Osteoblast (primary cell): ENCODE measurements at regions not wholly inside any gene's neighbourhood (a gene's known extent, or its start where the extent isn't known, plus 50 kb on each side); places are given as distances from the start of the nearest gene placed in this dataset.

Source experiments
- DNase-seq: peaks from one replicate; pipeline ENCODE4 v3.0.0; 2011; ENCODE audit warnings: low spot score, mixed read lengths; ENCODE audit not compliant: insufficient read length; ENCODE audit errors: missing footprints
- H2AFZ ChIP-seq: 2 replicates; pipeline ENCODE4 v1.6.0; 2011; ENCODE audit warnings: mild to moderate bottlenecking, low read length
- H3K27ac ChIP-seq: 2 replicates; pipeline ENCODE4 v1.5.1; 2011; ENCODE audit warnings: mild to moderate bottlenecking, low read depth, low read length, moderate library complexity
- H3K27me3 ChIP-seq: 2 replicates; pipeline ENCODE4 v1.6.0; 2012; ENCODE audit warnings: mild to moderate bottlenecking, control low read depth, inconsistent platforms, low read length, moderate library complexity; ENCODE audit not compliant: insufficient read depth
- H3K36me3 ChIP-seq: 2 replicates; pipeline ENCODE4 v1.5.1; 2011; ENCODE audit warnings: mild to moderate bottlenecking, low read length, control low read depth, moderate library complexity; ENCODE audit not compliant: insufficient read depth
- H3K4me1 ChIP-seq: 2 replicates; pipeline ENCODE4 v1.5.1; 2011; ENCODE audit warnings: mild to moderate bottlenecking, low read length, control low read depth, moderate library complexity; ENCODE audit not compliant: insufficient read depth
- H3K4me2 ChIP-seq: 2 replicates; pipeline ENCODE4 v1.6.0; 2011; ENCODE audit warnings: mild to moderate bottlenecking, low read length; ENCODE audit not compliant: insufficient read depth
- H3K4me3 ChIP-seq: fragments of 200-600 bp; sonication (generic); 3 replicates; pipeline ENCODE4 v1.5.1; 2012; ENCODE audit warnings: mild to moderate bottlenecking, low read length, inconsistent platforms; ENCODE audit not compliant: insufficient read depth
- H3K79me2 ChIP-seq: 2 replicates; pipeline ENCODE4 v1.6.0; 2012; ENCODE audit warnings: mild to moderate bottlenecking, low read length, control low read depth, inconsistent platforms; ENCODE audit not compliant: insufficient read depth
- H3K9me3 ChIP-seq: 2 replicates; pipeline ENCODE4 v1.5.1; 2011; ENCODE audit warnings: low read depth, low read length, control low read depth
- H4K20me1 ChIP-seq: 2 replicates; pipeline ENCODE4 v1.6.0; 2012; ENCODE audit warnings: mild to moderate bottlenecking, low read length, control low read depth; ENCODE audit not compliant: insufficient read depth
- TF ChIP-seq, protein P1 (sequence below): IDR thresholded peaks from 2 replicates; pipeline ENCODE4 v1.5.1; 2011; ENCODE audit warnings: mild to moderate bottlenecking, low read depth, low read length, moderate library complexity; ENCODE audit errors: extremely low read depth

DNA sequence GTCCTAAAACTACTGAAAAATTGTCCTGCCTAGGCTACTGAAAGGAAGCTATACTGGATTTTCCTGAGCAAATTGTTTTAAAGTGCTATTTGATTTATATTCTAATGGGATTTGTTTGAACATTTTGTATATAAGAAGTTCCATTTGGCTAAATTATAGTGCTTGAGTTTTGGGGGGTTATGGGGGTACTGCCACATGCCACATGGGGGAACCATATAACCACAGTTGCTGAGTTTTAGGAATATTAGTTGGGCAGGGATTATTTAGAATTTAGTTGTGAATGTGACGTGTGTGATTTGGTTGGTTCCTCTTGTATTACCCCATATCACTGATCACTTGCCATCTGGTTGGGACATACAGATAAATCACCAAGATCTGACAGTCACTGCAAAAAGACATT lies 224.5 kb upstream of the TAPT1 start:
- peaks cover 3% of the 10 kb centered on the region for H3K27me3 ChIP-seq
- H3K79me2 ChIP-seq, result no peaks in the 10 kb centered on the region
- no peak overlapping the region for H2AFZ ChIP-seq
- no peaks in the 10 kb centered on the region for H3K4me1 ChIP-seq
- no peaks in the 10 kb centered on the region for H3K36me3 ChIP-seq
- H3K27ac ChIP-seq, result no peak overlapping the region
- TF ChIP-seq, protein P1, sequence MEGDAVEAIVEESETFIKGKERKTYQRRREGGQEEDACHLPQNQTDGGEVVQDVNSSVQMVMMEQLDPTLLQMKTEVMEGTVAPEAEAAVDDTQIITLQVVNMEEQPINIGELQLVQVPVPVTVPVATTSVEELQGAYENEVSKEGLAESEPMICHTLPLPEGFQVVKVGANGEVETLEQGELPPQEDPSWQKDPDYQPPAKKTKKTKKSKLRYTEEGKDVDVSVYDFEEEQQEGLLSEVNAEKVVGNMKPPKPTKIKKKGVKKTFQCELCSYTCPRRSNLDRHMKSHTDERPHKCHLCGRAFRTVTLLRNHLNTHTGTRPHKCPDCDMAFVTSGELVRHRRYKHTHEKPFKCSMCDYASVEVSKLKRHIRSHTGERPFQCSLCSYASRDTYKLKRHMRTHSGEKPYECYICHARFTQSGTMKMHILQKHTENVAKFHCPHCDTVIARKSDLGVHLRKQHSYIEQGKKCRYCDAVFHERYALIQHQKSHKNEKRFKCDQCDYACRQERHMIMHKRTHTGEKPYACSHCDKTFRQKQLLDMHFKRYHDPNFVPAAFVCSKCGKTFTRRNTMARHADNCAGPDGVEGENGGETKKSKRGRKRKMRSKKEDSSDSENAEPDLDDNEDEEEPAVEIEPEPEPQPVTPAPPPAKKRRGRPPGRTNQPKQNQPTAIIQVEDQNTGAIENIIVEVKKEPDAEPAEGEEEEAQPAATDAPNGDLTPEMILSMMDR, result peak; percentile 37
- no peak overlapping the region for H3K4me2 ChIP-seq
- H4K20me1 ChIP-seq, result no peaks in the 10 kb centered on the region
- DNase-seq, result no peak
- no peaks in the 10 kb centered on the region for H3K9me3 ChIP-seq
- H3K4me3 ChIP-seq, result no peak overlapping the region

DNA sequence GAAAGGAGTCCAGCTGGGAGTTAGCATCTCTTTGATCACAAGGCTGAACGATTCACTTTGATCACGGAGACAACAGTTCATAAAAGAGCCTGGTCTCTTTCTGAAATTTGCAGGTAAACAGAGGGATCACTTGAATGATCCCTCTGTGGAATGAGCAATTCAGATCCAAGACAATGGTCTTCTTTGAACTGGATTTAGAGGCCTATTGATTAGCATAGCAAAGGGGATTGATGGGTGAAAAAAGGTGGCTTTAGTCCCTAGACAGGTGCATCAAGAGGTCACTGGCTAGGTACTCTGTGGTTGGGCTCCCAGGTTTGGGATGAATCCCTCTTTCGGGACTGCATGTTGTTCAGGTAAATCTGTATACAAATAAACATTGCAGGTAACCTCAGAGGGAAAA lies 223.8 kb upstream of the TAPT1 start:
- TF ChIP-seq, protein P1, result no peak
- H3K9me3 ChIP-seq, result no peaks in the 10 kb centered on the region
- H3K79me2 ChIP-seq, result no peaks in the 10 kb centered on the region
- H3K4me1 ChIP-seq, result no peaks in the 10 kb centered on the region
- no peaks in the 10 kb centered on the region for H4K20me1 ChIP-seq
- no peak overlapping the region for H2AFZ ChIP-seq
- H3K27me3 ChIP-seq, result peaks cover 3% of the 10 kb centered on the region
- DNase-seq, result no peak
- no peak overlapping the region for H3K4me2 ChIP-seq
- no peak overlapping the region for H3K27ac ChIP-seq
- H3K36me3 ChIP-seq, result no peaks in the 10 kb centered on the region
- no peak overlapping the region for H3K4me3 ChIP-seq

DNA sequence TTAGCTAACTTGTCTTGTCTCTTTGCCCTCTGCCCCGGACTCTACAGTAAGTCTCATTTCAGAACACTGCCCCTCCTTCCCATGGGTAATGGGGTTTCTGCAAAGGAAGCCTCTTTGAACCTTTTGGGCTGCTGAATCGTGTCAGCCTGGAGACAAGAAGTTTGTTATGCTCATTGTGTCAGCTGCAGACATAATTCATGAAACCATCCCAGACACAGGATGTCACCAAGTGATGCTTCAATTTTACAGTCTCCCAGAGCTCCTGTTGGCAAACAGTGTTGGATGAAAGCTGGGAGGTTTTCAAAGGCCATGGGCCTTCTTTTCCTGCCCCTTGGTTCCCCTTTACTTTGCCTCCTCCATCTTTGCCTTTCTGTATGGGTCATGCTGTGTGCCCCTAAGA lies 223.1 kb upstream of the TAPT1 start:
- Histone ChIP-seq H3K9me3 (no peaks in the 10 kb centered on the region), H3K4me2 (no peak overlapping the region), H3K27ac (no peak overlapping the region), H3K36me3 (no peaks in the 10 kb centered on the region), H2AFZ (no peak overlapping the region), H3K79me2 (no peaks in the 10 kb centered on the region), H4K20me1 (no peaks in the 10 kb centered on the region), H3K4me1 (no peaks in the 10 kb centered on the region), H3K27me3 (peaks cover 9% of the 10 kb centered on the region), H3K4me3 (no peak overlapping the region)
- no peak for DNase-seq
- TF ChIP-seq, protein P1, result no peak

DNA sequence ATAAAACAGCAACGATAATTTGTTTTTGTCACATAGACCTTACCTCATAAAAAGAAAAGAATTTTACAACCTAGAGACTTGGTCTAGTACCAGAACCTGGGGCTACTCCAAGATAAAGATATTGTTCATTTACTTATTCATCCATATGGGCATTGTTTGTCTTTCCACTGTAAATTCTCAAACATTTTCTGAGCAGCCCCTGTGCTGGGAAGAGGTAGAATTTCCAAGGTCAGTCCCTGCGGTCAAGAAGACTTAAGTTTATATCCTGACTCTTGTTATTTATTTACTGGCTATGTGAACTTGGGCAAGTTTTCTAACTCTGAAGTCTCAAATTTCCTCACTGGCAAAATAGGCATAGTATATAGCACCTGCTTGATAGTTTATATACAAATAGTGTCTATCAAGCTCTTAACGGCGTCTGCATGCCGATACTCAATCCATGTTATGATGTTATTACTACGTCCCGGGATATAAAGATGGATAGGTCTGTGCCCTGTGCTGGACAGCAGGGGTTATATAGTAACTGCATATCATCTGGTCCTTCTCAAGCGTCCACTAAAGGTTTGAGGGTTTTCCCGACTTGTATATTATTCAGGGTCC lies 222.1 kb upstream of the TAPT1 start:
- no peak overlapping the region for H3K4me3 ChIP-seq
- no peaks in the 10 kb centered on the region for H3K79me2 ChIP-seq
- no peaks in the 10 kb centered on the region for H3K4me1 ChIP-seq
- TF ChIP-seq, protein P1, result no peak
- H3K27ac ChIP-seq, result no peak overlapping the region
- H3K9me3 ChIP-seq, result no peaks in the 10 kb centered on the region
- no peaks in the 10 kb centered on the region for H3K36me3 ChIP-seq
- peaks cover 12% of the 10 kb centered on the region for H3K27me3 ChIP-seq
- H3K4me2 ChIP-seq, result no peak overlapping the region
- no peak for DNase-seq
- H2AFZ ChIP-seq, result no peak overlapping the region
- no peaks in the 10 kb centered on the region for H4K20me1 ChIP-seq
